ENCODE measurements at regions not wholly inside any gene's neighbourhood (a gene's known extent, or its start where the extent isn't known, plus 50 kb on each side); places are given as distances from the start of the nearest gene placed in this dataset.

GRCh38 chr6:119636060-119636459, 286.5 kb upstream of the MAN1A1 start:
- H3K79me2 ChIP-seq (ENCODE audit: insufficient read depth) = no peaks in the 10 kb centered on the region
- H3K27ac ChIP-seq (ENCODE audit: low read depth in 2 of 2, low read length in 1 of 2) = no peak overlapping the region
- H3K4me3 ChIP-seq (ENCODE audit: low read depth in 2 of 2, low read length in 1 of 2) = no peak overlapping the region
- no peak overlapping the region for H3K4me2 ChIP-seq
- no peaks in the 10 kb centered on the region for H3K27me3 ChIP-seq (ENCODE audit: insufficient read depth)
- WGBS (ENCODE audit: low lambda C conversion rate) = 67% methylated on average over 2 of the region's 2 CpGs
- CTCF ChIA-PET = no interaction called here
- no peaks in the 10 kb centered on the region for H3K9me3 ChIP-seq
- no peaks in the 10 kb centered on the region for H4K20me1 ChIP-seq (ENCODE audit: insufficient read depth)
- DNase-seq = no peak
- H3F3A ChIP-seq (replicated peaks; ENCODE audit: insufficient read depth) = no peaks in the 10 kb centered on the region
- POLR2A ChIA-PET = no interaction called here
- no peak overlapping the region for H3K9ac ChIP-seq
- H3K36me3 ChIP-seq (replicated peaks in 1 of 2; ENCODE audit: control insufficient read depth in 1 of 2, insufficient read depth in 2 of 2, low read length in 1 of 2) = no peaks in the 10 kb centered on the region
- TF ChIP-seq MAX (IDR thresholded peaks at IDR 0.05; ENCODE audit: low read depth) (no peak), CHD2 (IDR thresholded peaks at IDR 0.05; ENCODE audit: low read length, partially characterized antibody) (no peak), RAD21 (IDR thresholded peaks at IDR 0.05; ENCODE audit: low read length) (no peak), YY1 (IDR thresholded peaks at IDR 0.05; ENCODE audit: low read depth) (no peak), FOXJ3 (CRISPR knock-in tag; IDR thresholded peaks at IDR 0.05) (no peak), SIN3A (IDR thresholded peaks at IDR 0.05; ENCODE audit: borderline replicate concordance, low read depth, low read length) (no peak), RXRA (IDR thresholded peaks at IDR 0.05; ENCODE audit: borderline replicate concordance, low read depth) (no peak), ELF1 (IDR thresholded peaks at IDR 0.05) (no peak), JUND (IDR thresholded peaks at IDR 0.05) (no peak), NRF1 (IDR thresholded peaks at IDR 0.05; ENCODE audit: low read depth, low read length) (no peak)
- TF ChIP-seq, protein P1, sequence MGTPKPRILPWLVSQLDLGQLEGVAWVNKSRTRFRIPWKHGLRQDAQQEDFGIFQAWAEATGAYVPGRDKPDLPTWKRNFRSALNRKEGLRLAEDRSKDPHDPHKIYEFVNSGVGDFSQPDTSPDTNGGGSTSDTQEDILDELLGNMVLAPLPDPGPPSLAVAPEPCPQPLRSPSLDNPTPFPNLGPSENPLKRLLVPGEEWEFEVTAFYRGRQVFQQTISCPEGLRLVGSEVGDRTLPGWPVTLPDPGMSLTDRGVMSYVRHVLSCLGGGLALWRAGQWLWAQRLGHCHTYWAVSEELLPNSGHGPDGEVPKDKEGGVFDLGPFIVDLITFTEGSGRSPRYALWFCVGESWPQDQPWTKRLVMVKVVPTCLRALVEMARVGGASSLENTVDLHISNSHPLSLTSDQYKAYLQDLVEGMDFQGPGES (IDR thresholded peaks at IDR 0.05; ENCODE audit: low read depth, low read length) = no peak
- TF ChIP-seq, protein P2, sequence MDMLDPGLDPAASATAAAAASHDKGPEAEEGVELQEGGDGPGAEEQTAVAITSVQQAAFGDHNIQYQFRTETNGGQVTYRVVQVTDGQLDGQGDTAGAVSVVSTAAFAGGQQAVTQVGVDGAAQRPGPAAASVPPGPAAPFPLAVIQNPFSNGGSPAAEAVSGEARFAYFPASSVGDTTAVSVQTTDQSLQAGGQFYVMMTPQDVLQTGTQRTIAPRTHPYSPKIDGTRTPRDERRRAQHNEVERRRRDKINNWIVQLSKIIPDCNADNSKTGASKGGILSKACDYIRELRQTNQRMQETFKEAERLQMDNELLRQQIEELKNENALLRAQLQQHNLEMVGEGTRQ (IDR thresholded peaks at IDR 0.05; ENCODE audit: borderline replicate concordance, low read depth, low read length) = no peak
- TF ChIP-seq, protein P3, sequence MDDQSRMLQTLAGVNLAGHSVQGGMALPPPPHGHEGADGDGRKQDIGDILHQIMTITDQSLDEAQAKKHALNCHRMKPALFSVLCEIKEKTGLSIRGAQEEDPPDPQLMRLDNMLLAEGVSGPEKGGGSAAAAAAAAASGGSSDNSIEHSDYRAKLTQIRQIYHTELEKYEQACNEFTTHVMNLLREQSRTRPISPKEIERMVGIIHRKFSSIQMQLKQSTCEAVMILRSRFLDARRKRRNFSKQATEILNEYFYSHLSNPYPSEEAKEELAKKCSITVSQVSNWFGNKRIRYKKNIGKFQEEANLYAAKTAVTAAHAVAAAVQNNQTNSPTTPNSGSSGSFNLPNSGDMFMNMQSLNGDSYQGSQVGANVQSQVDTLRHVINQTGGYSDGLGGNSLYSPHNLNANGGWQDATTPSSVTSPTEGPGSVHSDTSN (IDR thresholded peaks at IDR 0.05) = no peak
- H3K4me1 ChIP-seq (ENCODE audit: control insufficient read depth in 1 of 2, insufficient read depth in 2 of 2, low read depth in 1 of 2, low read length in 1 of 2) = no peaks in the 10 kb centered on the region
- H3K9me2 ChIP-seq = no peaks in the 10 kb centered on the region
- no peak overlapping the region for H2AFZ ChIP-seq (ENCODE audit: low read depth)

- Histone ChIP-seq H3K27me3 (ENCODE audit: insufficient read depth) (no peaks in the 10 kb centered on the region), H3K79me2 (ENCODE audit: insufficient read depth) (no peaks in the 10 kb centered on the region), H3K4me1 (ENCODE audit: control insufficient read depth in 1 of 2, insufficient read depth in 2 of 2, low read depth in 1 of 2, low read length in 1 of 2) (no peaks in the 10 kb centered on the region), H3K4me3 (ENCODE audit: low read depth in 2 of 2, low read length in 1 of 2) (no peak overlapping the region), H3K27ac (ENCODE audit: low read depth in 2 of 2, low read length in 1 of 2) (no peak overlapping the region), H2AFZ (ENCODE audit: low read depth) (no peak overlapping the region), H3K9me3 (no peaks in the 10 kb centered on the region), H4K20me1 (ENCODE audit: insufficient read depth) (no peaks in the 10 kb centered on the region), H3F3A (replicated peaks; ENCODE audit: insufficient read depth) (no peaks in the 10 kb centered on the region), H3K9ac (no peak overlapping the region), H3K4me2 (no peak overlapping the region), H3K36me3 (replicated peaks in 1 of 2; ENCODE audit: control insufficient read depth in 1 of 2, insufficient read depth in 2 of 2, low read length in 1 of 2) (no peaks in the 10 kb centered on the region), H3K9me2 (no peaks in the 10 kb centered on the region)
- ChIA-PET POLR2A (no interaction called here), CTCF (no interaction called here)
- DNase-seq = no peak
- 79% methylated on average over 3 of the region's 3 CpGs for WGBS (ENCODE audit: low lambda C conversion rate)
- TF ChIP-seq RAD21 (IDR thresholded peaks at IDR 0.05; ENCODE audit: low read length) = no peak
- no peak for TF ChIP-seq POLR2AphosphoS5 (IDR thresholded peaks at IDR 0.05; ENCODE audit: low read depth, low read length)
- TF ChIP-seq SMC3 (IDR thresholded peaks at IDR 0.05; ENCODE audit: low read depth, low read length) = no peak
- no peak for TF ChIP-seq RCOR1 (IDR thresholded peaks at IDR 0.05; ENCODE audit: low read length)
- no peak for TF ChIP-seq MAX (IDR thresholded peaks at IDR 0.05; ENCODE audit: low read depth)
- TF ChIP-seq EZH2phosphoT487 (IDR thresholded peaks at IDR 0.05; ENCODE audit: borderline replicate concordance, low read depth) = no peak
- no peak for TF ChIP-seq RFX5 (IDR thresholded peaks at IDR 0.05; ENCODE audit: low read length)
- TF ChIP-seq, protein P4, sequence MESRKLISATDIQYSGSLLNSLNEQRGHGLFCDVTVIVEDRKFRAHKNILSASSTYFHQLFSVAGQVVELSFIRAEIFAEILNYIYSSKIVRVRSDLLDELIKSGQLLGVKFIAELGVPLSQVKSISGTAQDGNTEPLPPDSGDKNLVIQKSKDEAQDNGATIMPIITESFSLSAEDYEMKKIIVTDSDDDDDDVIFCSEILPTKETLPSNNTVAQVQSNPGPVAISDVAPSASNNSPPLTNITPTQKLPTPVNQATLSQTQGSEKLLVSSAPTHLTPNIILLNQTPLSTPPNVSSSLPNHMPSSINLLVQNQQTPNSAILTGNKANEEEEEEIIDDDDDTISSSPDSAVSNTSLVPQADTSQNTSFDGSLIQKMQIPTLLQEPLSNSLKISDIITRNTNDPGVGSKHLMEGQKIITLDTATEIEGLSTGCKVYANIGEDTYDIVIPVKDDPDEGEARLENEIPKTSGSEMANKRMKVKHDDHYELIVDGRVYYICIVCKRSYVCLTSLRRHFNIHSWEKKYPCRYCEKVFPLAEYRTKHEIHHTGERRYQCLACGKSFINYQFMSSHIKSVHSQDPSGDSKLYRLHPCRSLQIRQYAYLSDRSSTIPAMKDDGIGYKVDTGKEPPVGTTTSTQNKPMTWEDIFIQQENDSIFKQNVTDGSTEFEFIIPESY (IDR thresholded peaks at IDR 0.05; ENCODE audit: borderline replicate concordance, low read depth) = no peak
- TF ChIP-seq NFIC (IDR thresholded peaks at IDR 0.05; ENCODE audit: borderline replicate concordance) = no peak
- TF ChIP-seq, protein P5, sequence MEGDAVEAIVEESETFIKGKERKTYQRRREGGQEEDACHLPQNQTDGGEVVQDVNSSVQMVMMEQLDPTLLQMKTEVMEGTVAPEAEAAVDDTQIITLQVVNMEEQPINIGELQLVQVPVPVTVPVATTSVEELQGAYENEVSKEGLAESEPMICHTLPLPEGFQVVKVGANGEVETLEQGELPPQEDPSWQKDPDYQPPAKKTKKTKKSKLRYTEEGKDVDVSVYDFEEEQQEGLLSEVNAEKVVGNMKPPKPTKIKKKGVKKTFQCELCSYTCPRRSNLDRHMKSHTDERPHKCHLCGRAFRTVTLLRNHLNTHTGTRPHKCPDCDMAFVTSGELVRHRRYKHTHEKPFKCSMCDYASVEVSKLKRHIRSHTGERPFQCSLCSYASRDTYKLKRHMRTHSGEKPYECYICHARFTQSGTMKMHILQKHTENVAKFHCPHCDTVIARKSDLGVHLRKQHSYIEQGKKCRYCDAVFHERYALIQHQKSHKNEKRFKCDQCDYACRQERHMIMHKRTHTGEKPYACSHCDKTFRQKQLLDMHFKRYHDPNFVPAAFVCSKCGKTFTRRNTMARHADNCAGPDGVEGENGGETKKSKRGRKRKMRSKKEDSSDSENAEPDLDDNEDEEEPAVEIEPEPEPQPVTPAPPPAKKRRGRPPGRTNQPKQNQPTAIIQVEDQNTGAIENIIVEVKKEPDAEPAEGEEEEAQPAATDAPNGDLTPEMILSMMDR (IDR thresholded peaks at IDR 0.05) = no peak
- no peak for TF ChIP-seq TAF1 (IDR thresholded peaks at IDR 0.05; ENCODE audit: borderline replicate concordance, low read depth, low read length)
- TF ChIP-seq EP300 (IDR thresholded peaks at IDR 0.05; ENCODE audit: borderline replicate concordance in 1 of 2, low read depth in 1 of 2, low read length in 1 of 2) = no peak
These were observed 283.9 kb upstream of the MAN1A1 start for GRCh38 chr6:119633461-119633860.
